Activated T-cell treated with anti-CD3 and anti-CD28 coated beads for 4 hours (primary cell): ENCODE measurements at regions not wholly inside any gene's neighbourhood (a gene's known extent, or its start where the extent isn't known, plus 50 kb on each side); places are given as distances from the start of the nearest gene placed in this dataset.
"Not testable (repeated sequence)": the region's sequence is repeated elsewhere in the genome, so short reads cannot be mapped to it uniquely, and the experiment has no call there.

Experiments
- DNase-seq: peaks from one replicate; pipeline ENCODE4 v3.0.0-alpha.2; 2020

DNA sequence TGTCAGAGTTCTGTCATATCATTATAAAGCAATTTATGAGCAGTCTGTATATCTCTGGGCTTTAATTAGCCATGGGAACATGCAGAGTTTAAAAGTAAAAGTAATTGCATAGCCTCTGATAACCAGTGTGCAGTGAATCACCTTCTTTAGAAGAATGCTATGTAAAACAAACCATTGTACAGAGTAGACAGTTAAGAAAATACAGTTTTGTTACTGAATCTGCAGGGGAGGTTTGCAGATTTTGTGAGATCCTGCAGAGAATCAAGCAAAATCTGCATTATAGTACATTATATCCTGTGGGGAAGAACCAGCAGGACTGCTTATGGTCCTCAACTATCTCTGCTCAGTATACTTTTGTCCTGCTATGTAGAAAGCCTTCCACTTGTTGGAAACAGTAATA lies 396.2 kb upstream of the NAALADL2 start:
- no peak for DNase-seq

DNA sequence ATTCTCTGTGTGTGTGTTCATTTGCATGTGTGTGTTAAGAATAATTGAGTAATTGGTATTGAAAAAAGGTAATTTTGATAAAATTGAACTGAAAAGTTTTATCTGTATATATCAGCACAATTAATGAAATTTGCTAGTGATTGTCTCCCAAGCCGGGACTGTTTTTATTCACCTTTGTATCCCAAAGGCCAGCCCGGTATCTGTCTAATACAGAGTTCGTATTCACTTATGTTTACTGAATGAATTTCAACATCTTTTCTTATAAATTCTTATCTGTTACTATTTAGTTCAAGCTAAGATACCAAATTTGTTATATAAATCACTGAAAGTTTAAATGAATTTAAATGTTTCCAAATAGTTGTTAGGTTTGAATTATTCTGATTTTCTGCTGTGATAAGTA lies 394.0 kb upstream of the NAALADL2 start:
- DNase-seq, result no peak

DNA sequence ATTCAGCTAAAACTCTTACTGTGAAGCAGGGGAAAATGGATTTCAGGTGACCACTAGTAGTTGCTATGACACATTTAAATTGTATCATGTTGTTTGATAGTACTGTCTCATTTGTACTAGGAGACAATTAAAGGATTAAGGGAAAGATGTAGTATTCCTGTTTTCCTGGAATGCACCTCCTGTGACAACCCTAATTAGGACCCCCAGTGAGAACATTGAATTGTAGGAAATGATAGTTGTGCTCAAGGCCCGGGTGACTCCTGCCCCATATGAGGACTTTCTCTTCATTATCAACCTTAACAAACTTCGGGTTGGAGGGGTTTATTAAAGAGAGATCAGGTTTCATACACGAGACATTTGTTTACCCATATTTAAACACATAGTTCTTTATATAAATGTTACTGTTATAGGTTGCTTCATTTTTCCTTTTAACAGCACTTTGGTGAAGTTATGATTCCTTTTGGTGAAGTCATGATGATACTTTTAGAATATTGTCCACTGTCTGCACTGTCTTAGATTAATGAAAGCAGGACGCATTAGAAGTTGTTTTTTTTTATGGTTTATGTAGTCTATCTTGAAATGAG lies 392.6 kb upstream of the NAALADL2 start:
- DNase-seq, result no peak

DNA sequence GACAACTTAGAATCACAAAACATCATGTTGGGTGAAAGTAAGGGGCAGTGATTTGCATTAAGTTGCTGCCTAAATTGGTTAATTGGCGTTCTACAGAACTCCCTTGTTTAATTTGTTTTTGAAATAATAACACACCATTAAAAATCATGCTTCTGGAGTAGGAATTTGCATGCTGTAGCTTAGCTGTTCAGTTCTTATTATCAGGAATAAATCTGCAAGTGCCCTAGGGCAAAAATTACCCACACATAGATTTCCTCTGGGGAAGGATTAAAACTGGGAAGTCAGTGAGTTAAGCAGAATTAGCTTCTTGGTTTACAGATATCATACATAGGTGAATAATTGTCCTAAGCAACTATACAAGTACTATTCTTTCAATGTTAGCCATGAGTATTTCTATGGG lies 381.6 kb upstream of the NAALADL2 start:
- DNase-seq, result no peak

DNA sequence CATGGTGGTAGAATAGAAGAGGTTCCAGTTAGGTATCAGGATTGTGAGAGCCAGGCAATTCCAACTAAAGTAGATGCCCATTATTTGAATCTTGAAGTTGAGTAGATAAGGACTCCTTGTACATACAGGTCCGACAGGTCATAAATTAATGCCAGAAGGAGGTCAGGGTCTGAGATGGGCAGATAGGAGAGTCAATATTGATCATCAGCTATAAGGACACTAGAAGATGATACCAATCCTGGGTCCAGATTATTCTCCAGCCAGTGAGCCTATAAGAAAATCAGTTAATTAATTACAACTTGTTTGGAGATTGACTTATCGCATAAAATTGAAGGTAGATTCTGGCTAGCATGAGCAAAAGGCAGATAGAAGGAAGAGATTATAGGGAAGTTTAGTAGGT lies 378.4 kb upstream of the NAALADL2 start:
- no peak for DNase-seq

DNA sequence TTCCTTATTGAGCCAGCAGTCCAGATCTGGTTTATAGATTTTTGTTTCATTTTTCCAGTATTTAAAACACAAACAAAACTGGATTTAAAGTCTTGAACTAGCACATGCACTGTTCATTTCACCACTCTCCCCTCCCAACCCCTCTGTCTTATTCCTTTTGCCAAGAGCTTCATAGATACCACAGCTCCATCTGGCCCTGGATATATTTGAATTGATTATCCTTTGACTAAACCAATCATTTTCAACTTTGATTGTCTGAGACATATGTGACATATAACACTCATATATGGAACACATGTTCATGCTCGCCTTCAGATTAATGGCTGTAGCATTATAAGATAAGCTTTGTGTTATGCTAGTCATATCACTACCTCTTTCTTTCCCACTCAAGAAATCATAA lies 376.6 kb upstream of the NAALADL2 start:
- no peak for DNase-seq

DNA sequence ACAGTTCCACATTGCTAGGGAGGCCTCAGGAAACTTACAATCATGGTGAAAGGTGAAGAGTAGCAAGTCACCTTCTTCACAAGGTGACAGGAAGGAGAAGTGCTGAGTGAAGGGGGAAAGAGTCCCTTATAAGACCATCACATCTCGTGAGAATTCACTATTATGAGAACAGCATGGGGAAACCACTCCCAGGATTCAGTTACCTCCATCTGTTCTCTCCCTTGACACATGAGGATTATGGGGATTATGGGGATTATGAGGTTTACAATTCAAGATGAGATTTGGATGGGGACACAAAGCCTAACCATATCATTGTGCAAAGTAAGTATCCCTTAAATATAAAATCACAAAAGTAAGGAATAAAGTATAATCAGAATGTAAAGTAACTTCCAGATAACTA lies 375.9 kb upstream of the NAALADL2 start:
- no peak for DNase-seq

DNA sequence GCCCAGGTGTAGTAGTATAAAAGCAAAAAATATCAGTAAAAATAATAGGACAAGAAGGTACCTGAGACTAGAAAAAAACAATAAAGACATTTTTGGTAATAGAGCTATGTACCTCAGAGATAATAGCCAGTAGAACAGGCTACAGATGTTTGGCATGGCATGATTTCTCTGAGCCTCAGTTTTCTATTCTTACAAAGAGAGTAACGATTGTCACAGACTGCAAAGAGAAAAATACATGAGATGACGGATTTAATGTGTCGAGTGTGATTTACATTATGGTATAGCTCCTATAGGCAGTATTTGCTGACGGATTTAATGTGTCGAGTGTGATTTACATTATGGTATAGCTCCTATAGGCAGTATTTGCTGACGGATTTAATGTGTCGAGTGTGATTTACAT lies 375.3 kb upstream of the NAALADL2 start:
- DNase-seq, result not testable (repeated sequence)

DNA sequence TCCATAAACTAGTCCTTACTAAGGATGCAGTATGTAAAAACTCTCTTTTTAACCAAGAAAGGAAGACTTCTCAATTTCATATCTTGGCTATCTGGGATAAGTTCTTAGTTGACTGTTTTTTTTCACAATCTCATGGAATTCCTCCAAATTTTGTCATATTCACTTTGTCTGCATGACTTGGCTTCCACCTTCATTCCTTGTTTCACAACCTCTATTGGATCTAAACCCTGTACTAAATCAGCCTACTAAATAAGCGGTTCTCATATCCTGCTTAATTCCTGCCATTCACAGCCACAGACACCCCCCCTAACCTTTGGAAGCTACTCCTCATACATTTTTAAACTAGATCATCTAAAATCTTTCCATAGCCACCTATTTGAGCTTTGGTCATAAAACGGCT lies 370.6 kb upstream of the NAALADL2 start:
- DNase-seq, result no peak

DNA sequence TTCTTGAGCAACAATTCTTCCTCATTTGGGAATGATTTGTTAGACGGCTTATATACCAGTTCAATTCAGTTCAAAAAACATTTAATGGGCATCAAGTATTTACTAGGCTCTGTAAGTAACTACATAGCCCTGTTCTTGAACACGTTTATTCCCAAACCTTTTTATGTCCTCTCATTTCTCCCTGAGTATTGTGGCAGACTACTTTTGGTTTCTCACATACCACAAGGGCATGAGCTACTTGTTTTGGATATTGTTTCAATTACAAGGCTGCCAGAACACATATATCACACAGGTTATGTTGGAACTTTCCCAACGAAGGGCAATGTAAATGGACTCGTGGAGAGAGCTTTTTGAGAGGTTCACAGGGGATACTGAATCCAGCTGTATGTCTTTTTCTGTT lies 363.8 kb upstream of the NAALADL2 start:
- no peak for DNase-seq

DNA sequence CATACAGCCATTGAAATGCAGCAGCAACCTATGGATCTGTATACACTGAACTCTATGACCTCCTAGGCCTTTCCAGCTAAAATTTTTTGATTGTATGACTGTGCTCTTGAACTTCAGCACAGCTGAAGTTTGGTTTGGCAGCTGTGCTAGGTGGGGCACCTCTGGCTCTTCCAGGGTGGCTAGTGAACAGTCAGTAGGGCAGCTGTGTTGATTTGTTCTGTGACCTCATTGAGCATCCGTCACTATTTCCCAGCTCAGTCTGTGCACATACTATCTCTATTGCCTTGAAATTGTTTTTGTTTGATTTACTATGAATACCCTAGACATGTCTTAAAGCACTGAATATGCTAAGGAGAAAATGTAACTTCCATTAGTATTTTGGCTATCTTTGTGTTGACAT lies 363.2 kb upstream of the NAALADL2 start:
- no peak for DNase-seq

DNA sequence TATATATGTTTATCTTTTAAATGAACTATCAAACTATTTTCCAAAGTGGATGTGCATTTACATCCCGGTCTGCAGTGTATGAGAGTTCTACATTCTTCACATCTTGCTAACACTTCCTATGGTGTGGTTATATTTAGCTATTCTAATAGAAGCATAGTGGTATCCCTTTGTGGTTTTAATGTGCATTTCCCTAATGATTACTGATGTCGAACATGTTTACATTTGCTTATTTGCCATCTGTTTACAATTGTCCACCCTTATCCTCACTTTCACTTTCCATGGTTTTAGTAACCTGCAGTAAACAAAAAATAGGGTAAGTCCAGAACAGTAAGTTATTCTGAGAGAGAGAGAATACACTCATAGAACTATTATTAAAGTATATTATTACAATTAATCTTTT lies 360.5 kb upstream of the NAALADL2 start:
- no peak for DNase-seq

DNA sequence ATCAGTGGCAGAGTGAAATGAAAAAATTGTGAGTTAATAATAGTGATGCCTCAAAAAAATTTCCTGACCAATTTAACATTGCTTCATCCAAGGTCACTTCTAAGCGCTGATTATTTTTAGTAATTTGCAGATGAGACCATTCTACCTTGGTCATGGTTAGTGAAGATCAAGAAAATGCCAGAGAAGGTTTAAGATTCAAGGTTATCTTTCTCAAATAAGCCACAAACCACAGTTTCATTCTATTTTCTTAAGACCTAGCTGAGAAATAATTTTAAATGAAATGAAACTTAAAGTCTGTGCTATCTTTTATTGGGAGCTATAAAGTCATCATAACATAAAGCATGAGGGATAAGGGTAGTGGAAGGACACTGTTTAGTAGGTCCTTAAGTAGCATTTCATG lies 353.9 kb upstream of the NAALADL2 start:
- no peak for DNase-seq

DNA sequence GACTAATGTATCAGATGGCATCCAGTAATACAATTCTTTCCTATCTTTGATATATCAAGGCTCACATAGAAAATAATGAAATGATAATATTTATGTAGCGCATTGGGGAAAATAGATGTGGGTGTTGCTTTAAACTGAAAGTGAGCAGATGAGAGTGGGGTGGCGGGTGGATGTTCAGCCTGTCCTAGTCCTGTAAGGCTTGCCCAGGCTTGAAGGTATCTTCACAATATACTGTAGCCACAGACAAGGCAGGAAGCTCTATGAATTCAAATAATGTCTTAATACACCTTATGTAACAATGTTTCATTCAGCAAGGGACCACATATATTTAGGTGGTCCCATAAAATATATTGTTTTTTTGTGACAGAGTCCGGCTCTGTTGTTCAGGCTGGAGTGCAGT lies 334.9 kb upstream of the NAALADL2 start:
- no peak for DNase-seq

DNA sequence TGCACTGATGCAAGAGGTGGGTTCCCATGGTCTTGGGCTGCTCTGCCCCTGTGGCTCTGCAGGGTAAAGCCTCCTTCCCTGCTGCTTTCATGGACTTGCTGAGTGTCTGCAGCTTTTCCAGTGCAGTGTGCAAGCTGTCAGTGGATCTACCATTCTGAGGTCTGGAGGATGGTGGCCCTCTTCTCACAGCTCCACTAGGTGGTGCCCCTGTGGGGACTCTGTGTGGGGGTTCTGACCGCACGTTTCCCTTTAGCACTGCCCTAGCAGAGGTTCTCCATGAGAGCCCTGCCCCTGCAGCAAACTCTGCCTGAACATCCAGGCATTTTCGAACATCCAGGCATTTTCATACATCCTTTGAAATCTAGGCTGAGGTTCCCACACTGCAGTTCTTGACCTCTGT lies 329.8 kb upstream of the NAALADL2 start:
- no peak for DNase-seq

DNA sequence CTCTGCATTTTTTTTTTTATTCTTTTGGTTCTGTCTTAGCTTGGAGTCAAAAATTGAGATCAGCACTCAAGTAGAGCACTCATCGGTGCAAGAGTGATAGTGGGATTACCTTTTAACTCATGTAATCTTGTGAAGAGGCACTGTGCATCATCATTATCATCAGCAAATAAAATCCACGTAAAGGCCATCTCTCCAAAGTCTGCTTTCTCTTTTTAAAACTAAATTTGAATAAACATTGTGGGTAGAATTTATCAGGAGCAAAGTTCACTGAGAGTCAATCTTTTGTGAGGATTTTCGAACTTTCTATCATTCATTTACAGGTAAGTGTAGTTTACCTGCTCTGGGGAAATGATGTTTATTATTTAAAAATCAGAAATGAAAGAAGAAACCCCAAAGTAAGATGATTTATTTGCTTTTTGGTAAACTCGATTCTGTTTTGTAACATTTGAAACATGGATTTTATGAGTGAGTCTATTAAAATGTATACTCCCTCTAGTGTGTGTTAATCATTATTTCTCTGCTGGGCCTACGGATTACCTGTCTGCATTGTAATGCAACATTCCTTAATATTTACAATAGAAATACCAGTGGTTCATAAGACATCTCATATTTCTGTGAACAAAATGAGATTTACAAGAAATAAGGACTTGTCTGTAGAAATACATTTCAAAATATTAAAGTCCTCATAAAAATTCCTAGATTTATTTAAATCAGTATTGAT lies 327.7 kb upstream of the NAALADL2 start:
- DNase-seq, result no peak

DNA sequence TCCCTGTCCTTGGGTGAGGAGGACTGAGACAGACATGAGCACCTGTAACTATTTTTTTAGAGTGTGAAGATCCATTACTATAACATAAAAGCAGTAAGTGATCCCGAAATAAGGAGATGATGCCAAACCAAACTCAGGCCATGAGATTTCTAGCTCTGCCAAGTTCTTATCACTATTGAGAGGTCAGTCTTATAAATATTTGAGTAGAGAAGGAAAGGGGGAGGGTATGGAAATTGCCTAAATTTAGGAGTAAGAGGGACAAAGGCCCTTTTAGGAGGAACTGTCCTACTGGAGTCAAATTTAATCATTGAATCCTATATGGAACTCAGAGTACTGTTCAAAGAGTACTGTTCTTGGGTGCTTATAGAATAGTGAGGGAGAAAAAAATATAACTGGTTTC lies 326.9 kb upstream of the NAALADL2 start:
- no peak for DNase-seq

DNA sequence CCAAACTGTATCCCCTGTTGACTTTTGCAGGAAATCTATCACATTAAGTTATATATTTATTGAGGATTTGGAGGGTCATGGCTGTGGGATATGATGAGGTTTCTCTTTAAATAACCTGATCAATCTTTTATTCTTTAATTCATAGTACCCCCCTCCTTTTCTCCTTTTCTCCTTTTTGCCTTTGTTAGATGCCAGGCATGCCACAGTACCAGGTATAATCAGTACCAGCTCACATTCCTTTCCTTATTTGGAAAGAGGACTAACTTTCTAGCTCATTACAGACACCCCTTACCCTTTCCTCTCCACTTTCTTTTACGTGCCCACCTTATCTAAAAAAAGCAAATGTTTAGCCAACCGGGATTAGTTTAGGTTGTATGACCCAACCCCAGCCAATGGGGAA lies 326.4 kb upstream of the NAALADL2 start:
- DNase-seq, result no peak

DNA sequence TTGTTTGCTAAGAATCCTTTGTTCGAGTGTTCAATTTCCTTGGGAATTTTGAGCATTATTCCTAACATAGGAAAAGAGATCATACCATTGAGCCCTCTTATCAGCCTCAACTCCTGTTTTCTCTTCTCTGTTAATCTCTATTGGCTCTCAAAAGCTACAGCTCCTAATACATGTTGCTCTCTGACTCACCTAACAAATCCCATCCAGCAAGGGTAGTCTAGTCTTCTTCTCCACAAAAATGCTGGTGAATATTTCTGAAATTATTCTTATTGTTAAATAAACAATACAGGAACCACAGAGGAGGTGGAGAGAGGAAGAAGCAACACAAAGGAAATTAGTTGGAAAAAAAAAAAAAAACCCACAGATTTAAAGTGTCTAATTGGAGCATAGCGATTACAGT lies 325.8 kb upstream of the NAALADL2 start:
- DNase-seq, result no peak

DNA sequence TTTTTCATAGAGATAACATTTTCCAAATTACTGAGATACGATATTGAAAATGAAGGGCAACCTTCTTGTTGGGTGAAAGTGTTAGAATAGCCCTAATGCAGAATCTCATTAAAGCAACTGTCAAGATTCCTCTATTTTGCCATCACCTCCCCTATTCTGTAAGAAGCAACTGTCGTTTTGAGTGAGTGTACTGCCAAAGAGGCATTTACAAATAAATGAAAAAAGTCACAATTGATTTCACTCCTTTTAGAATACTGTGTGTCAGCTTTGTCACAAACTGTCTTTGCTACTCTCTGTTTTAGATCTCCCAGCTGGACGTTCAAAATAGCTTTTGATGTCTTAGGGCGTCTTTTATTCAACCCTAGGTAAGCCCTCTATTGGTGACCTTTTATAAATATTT lies 322.8 kb upstream of the NAALADL2 start:
- no peak for DNase-seq

DNA sequence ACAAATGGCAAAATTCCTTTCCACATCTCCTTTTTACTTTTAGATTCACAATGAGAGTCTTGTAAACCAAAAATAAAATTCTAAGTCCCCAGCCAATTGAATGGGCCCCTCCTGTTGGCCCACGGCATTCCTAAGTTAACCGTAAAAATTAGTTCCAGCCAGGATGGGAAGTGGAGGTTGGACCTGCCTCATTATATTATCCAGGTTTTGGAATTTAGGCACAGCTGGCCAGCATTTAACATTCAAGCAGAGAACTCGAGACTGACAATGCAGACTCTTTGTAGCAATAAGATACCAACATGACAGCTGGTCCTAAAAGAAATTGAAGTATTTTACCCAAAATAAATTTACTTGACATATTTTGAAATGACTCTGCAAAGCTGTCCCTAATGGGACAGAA lies 321.0 kb upstream of the NAALADL2 start:
- no peak for DNase-seq

DNA sequence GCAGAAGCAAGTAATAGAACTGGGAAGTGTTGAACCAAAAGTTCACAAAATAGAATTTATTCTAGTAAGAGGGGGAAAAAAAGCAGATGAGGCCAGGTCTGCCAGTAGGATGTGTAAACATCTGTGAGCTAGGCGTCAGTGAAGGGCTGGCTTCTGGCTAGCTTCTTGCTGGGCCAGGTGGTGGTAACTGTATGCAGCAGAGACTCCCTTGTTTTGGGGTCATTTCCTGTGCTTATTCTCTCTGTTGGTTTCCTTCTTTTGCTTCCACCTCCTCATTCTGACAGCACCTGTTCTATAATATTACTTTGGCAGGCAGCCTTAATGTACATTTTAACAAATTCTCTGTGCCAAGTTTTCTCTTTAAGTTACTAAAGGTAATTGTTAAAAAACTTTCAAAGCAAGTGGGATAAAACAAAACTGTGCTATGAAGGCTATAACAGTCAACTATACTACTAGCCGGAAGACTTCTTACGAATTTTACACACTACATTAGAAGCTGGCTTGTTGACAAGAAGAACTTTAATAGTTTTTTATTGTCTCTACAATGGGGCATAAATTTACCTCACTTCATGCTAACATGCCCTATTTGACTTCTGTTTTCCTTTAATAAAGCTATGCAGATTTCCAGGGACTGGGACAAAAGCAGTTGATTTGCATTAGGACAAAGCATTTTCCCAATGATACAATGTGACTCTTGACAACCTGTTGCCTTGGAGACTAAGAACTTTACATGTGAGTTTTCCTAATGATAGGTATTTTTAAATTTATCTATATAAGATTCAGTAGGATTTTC lies 318.8 kb upstream of the NAALADL2 start:
- no peak for DNase-seq

DNA sequence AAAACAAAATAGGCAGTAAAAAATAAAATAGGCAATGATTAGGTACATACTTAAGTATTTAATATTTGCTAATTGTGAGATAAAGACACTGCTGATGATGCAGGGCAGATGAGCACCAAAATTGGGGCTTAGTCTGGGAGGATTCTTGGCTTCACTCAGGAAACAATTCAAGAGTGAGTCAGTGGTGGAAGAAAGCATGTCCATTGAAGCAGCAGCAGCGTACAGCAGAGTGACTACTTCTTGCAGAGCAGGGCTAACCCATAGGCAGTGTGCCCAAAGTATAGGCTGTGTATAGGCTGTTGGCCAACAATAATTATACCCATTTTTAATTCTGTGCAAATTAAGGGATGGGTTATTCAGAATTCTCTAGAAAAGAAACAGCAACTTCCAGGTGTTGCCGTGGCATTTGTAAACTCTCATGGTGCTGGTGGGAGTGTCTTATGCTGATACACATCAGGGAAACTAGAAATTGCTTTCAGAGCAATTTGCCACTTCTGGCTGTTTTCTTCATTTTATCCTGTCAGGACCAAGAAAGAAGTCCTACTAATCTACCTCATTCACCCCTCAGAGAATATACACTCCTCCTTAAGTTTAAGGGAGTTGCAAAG lies 317.3 kb upstream of the NAALADL2 start:
- DNase-seq, result no peak
